ENCODE measurements at regions not wholly inside any gene's neighbourhood (a gene's known extent, or its start where the extent isn't known, plus 50 kb on each side); places are given as distances from the start of the nearest gene placed in this dataset.
"Not testable (repeated sequence)": the region's sequence is repeated elsewhere in the genome, so short reads cannot be mapped to it uniquely, and the experiment has no call there.

DNA sequence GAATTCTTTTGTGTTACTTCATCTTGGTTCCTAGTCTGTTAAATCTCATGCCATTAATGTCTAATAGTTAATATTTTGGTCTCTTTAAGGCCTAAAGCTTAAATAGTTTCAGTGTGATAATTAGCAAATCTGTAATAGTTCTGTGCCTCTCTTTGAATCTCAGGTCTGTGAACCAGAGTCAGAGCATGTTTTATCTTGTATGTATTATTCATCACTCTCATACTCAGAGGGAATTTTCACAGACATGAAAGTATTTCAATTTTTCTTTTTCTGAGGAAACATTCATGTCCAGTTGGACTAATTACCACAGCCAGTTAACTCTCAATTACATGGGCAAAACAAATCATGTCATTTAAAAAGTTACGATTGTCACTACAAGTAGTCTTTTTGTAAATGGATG, 931.9 kb upstream of the SLC39A10 start:
- DNase-seq (ENCODE audit: low read depth in 3 of 3, low spot score in 2 of 3), result no peak

DNA sequence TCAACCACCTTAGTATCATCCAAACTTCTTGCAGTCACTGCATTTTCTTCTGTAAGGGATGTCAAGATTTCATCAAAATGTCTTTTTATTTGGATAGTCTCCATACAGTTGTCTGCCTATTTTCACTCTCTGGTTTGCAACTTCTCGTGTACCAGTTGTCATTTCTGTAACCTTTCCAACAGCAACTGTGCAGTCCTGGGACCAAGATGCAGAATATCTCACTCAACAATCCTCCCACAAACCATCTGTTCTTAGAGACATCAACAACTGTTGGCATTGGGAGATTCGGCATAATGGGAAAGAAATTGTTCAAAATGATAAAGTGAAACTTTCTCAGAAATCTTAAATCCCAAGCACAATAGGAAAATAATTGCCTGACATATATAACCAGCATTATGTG, 933.6 kb upstream of the SLC39A10 start:
- no peak for DNase-seq (ENCODE audit: low read depth in 3 of 3, low spot score in 2 of 3)

DNA sequence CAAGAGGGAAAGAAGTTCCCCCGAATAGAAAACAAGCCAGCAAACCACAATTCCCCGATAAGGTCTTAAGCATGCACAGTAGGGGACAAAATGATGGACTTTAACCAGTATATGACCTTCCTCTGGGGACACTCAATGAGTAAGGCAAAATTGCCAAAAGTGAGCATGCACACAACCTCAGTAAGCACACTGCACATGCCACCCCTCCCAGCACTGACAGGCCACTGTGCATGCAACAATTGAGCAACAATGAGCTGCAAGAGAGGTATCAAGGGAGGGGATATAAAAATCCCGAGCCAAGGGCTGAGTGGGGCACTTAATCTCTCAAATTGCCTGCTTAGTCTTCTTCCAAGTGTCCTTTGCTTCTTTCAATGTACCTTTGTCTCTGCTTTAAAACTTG, 935.8 kb upstream of the SLC39A10 start:
- DNase-seq (ENCODE audit: low read depth in 3 of 3, low spot score in 2 of 3), result no peak

DNA sequence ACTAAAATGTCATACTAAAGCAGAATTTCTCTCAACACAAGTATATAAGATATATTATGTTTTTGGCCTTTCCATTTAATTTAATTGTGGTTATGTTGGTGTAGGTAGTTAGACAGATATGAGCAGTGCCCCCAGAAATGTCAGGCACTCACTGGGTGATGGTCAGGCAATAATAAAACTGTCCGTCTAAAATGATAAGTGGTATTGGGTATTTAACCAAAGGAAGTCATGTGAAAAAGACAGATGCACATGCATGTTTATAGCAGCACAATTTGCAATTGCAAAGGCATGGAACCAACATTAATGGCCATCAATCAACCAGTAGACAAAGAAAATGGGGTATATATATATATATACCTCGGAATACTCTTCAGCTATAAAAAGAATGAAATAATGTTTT, 936.6 kb upstream of the SLC39A10 start:
- DNase-seq (ENCODE audit: low read depth in 3 of 3, low spot score in 2 of 3), result no peak

DNA sequence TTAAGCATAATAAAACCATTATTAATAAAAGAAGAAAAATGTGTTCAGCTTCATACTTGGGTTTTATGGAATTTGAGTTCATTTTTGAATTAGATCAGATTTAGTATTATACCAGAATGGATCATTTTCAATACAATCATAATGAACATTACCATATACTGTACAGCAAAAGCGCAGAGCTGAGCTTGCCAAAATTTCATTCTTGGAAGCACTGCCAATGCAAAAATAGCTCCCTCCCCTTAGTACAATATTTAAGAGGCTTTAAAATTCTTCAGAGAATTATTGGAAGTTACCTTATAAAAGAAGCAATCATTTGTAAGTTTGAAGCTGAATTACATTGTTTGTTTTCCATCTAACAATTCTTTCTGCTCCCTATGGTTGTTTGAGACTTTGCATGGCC, 938.1 kb upstream of the SLC39A10 start:
- DNase-seq (ENCODE audit: low read depth in 3 of 3, low spot score in 2 of 3), result no peak

DNA sequence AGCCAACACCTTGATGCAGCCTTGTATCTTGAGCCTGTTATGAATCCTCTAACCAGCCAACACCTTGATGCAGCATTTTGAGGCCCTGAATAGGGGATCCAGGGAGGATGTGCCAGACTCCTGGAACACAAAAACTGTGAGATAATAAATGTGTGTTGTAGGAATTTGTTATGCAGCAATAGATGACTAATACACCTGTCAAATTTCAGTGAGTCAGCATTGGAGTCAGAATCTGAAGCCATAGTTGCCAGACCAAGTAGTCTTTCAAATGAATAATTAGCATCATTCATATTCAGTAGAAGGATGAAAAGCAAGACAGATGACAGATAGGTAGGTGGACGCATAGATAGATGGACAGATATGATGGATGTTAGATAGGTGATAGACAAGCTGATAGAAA, 942.5 kb upstream of the SLC39A10 start:
- no peak for DNase-seq (ENCODE audit: low read depth in 3 of 3, low spot score in 2 of 3)

DNA sequence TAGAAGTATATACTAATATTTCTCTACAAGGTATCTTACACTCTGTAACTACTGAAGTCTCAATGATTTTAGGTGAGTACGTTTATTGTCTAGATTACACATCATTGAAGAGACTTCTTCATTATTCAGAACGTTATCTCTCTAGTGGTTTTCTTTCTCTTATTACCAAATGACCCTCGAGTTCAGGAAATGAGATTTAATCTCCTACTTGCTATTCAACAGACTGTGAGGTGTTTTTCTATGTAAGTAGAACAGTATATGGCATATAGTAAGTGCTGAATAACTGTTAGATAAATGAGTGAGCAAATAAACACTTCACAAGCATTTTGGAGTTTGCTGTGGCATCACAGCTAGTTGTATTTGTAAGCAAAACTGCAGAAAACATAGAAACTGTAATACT, 947.2 kb upstream of the SLC39A10 start:
- no peak for DNase-seq (ENCODE audit: low read depth in 3 of 3, low spot score in 2 of 3)

DNA sequence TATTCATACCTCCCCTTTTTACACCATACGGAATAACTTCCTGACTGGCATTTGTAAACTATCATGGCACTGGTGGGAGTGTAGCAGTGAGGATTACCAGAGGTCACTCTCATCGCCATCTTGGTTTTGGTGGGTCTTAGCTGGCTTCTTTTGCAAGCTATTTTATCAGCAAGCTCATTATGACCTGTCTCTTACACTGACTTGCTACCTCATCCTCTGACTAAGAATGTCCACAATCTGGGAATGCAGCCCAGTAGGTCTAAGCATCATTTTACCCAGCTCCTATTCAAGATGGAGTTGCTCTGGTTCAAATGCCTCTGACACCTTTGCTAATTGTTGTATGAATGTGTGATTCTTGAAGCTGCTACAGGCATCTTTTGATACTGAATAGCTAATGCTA, 950.8 kb upstream of the SLC39A10 start:
- DNase-seq (ENCODE audit: low read depth in 3 of 3, low spot score in 2 of 3), result no peak

DNA sequence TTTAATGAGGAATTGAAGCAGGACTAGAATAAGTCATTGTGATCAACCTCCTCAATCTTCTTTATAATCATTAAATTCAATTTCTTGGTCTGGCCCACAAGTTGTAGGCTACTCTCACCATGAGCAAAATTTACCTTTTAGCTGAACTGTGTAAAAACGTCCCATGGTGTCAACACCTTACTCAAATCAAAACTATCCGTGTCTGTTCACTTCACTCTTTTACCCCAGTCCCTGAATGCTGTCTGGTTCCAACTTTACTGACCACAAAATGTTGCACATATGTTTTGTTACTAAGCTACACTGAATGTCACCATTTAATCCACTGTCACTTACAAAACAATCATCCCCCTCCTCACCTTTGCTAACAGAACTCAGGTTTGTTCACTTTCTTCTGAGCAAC, 951.6 kb upstream of the SLC39A10 start:
- DNase-seq (ENCODE audit: low read depth in 3 of 3, low spot score in 2 of 3), result no peak

DNA sequence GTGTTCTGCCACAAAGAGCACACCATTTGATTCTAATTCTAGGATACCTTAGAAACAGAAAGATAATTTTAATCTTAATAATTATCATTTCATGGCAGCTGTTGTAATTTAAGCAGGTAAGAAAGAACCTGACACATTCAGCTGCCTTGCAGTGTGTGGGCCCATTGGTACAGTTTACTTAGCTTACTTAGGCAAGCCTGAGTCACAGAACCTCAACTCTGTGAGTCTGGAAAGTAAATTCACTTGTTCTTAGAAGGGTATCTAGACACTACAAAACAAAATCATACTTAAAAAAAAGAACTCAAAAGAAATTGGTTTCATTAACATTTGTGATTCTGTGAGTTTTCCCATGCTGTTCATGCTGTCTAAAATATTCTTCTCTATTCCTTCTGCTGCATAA, 956.3 kb upstream of the SLC39A10 start:
- no peak for DNase-seq (ENCODE audit: low read depth in 3 of 3, low spot score in 2 of 3)

DNA sequence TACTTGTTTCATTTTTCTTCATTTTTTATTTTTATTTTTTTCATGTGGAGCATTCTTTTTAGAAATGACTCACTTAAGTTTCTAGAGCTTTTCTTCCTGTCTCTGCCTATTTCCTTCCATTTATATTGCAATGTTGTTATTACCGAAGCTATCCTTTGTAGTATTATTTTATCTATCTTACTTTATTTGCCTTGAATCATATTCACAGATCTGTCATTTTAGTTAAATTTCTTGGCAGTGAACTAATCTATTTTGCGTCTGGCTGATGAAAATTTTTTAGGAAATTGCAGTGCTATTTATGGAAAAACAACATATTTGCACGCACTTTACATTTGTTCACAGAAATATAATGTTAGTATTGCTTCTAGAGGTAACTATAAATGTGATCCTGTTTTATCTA, 956.9 kb upstream of the SLC39A10 start:
- DNase-seq (ENCODE audit: low read depth in 3 of 3, low spot score in 2 of 3), result no peak

DNA sequence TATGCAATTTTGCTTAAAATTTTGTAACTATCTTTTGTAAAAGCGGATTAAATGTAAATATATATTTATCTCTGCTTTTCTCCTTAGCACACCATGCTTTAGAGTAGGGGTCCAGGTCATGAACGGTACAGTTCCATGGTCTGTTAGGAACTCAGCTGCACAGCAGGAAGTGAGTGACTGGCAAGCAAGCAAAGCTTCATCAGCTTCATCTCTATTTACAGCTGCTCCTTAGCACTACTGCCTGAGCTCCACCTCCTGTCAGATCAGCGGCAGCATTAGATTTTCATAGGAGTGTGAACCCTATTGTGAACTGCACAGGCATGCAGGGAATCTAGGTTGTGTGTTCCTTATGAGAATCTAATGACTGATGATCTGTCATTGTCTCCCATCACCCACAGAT, 959.0 kb upstream of the SLC39A10 start:
- DNase-seq (ENCODE audit: low read depth in 3 of 3, low spot score in 2 of 3), result no peak

DNA sequence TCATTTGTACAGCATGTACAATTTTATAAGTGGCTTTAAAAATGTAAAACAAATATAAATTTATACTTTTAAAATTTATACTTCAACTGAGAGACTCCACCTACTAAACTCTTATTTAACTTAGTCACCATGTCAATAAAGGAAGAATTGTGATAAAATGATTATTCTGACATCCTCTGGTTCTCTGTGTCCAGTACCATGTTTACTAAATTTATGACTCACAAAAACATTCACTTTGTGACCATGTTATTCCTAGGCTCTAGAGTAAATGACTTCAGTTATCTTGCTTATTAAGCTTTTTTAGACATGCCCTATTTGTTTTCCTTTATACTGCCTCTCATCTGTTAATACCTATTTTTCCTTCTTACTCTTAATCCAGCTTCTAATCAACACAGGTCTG, 959.6 kb upstream of the SLC39A10 start:
- DNase-seq (ENCODE audit: low read depth in 3 of 3, low spot score in 2 of 3), result no peak

DNA sequence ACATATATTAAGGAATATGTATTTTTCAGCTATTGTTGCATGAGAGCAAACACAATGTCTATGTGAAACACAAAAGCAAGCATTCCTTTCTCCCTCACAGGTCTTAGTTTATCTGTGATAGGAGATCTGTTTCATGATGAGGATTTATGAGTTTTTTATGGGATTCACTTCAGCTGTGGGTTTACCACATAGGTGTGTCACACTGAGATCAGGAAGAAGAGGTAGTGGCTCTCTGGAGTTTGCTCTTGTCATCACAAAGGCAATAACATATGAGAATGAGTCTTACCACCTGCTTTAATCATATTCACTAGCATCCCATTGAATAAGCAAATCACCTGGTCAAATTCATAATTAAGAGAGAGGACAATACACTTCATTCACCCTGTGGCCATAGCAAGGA, 960.3 kb upstream of the SLC39A10 start:
- no peak for DNase-seq (ENCODE audit: low read depth in 3 of 3, low spot score in 2 of 3)

DNA sequence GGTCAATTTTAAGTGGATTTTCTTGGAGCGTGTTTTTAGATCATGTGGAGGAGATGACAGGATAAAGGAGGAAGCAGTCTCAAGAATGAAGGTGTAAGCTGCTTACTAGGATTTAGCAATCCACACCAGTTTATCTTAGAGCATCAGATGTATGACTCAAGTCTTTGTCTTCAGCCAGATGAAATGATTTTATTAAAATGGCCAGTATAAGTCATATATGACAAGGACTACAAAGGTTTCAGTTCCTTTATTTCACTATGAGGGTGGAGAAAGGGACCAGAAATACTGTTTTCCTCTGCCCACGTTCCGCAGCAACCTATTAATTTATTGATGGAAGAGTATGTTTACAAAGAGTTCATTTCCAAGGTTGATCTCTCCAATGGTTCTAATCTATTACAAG, 970.5 kb upstream of the SLC39A10 start:
- no peak for DNase-seq (ENCODE audit: low read depth in 3 of 3, low spot score in 2 of 3)

DNA sequence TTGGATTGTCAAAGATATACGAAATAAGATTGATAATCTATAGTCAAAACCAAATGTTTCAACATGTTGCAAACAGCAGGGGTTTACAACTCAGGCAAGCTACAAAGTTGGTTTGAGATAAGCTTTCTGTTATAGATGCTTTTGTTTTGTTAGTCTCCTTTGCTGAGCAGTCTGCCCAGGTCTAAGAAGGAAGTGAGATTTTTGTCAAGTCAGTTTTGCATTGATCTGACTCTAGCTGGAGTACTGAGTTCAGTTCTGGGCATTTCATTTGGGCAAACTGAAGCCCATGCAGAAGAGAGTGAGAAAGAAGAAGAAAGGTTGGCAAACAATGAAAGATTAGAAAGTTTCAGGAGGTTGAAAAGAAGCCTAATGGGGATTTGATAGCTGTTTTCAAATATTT, 983.0 kb upstream of the SLC39A10 start:
- DNase-seq (ENCODE audit: low read depth in 3 of 3, low spot score in 2 of 3), result no peak

DNA sequence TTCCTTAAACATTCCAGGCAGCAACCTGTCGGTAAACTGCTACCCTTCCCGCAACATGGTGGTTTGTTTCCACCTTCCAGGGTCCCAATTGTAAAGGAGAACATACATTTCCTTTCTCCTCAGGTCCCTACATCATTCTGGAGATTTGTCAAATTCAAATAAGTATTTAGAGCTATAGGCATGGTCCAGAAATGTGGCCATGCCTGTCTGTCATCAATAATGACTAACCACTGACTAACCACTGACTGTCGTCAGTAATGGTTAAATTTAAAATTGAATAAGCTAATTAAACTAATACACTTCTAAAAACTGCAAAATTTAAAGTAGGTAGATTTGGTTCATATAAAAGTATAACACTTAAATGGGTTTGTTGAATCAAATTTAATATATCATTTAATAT, 984.0 kb upstream of the SLC39A10 start:
- DNase-seq (ENCODE audit: low read depth in 3 of 3, low spot score in 2 of 3), result no peak

DNA sequence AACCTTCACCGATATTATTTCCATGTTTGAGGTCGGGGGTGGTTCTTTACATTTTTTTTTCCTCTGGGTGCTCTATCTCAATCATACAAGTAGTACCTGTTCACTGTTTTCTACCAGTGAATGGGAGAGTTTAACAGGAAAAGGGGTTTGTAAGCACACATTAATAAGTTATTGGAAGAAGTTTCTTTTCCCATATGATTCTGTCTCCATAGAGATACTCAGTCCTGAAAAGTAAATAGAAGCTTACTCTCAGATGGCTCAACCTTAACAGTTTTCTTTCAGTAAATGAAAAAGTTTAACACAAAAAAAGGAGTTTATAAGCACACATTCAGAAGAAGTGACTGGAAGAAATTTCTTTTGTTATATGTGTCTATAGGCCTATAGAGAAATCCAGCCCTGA, 995.6 kb upstream of the SLC39A10 start:
- DNase-seq (ENCODE audit: low read depth in 3 of 3, low spot score in 2 of 3), result no peak

DNA sequence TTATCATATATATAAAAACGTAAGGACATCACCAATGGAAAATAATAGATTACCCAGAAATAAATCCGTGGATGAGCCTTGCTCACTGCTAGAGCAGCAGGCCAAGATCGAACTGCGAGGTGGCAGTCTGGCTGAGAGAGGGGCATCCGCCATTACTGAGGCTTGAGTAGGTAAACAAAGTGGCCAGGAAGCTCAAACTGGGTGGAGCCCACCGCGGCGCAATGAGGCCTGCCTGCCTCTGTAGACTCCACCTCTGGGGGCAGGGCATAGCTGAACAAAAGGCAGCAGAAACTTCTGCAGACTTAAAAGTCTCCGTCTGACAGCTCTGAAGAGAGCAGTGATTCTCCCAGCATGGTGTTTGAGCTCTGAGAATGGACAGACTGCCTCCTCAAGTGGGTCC, 1018.0 kb upstream of the SLC39A10 start:
- DNase-seq (ENCODE audit: low read depth in 3 of 3, low spot score in 2 of 3), result not testable (repeated sequence)

DNA sequence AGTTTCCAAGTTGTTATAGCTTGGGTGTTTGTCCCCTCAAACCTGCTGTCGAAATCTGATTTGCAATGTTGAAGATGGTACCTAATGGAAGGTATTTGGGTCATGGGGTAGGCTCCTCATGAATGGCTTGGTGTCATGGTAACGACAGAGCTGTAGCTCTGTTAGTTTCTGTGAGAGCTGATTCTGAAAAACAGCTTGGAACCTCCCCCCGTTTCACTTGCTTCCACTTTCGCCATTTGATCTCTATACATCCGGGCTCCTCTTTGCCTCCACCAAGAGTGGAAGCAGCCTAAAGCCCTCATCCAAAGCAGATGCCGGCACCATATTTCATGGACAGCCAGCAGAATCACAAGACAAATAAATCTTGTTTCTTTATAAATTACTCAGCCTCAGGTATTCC, 1035.1 kb upstream of the SLC39A10 start:
- DNase-seq (ENCODE audit: low read depth in 3 of 3, low spot score in 2 of 3), result no peak

DNA sequence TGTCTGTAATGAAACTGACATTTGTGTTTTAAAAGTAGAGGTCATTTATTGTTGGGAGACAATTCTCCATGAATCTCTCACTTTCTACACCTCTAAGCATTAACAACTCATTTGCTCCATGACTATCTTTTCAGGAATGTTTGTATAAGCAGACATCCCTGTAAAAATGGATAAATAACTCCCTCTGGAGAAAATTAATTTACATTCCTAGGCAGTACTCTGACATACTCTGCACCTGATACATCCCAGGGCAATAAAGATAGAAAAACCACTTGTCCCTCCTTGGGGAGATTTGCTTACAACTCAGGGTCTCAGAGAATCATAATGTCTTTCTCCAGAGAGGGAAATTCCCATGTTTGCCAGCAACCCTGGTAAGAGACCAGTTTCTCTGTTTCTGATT, 1037.7 kb upstream of the SLC39A10 start:
- no peak for DNase-seq (ENCODE audit: low read depth in 3 of 3, low spot score in 2 of 3)

DNA sequence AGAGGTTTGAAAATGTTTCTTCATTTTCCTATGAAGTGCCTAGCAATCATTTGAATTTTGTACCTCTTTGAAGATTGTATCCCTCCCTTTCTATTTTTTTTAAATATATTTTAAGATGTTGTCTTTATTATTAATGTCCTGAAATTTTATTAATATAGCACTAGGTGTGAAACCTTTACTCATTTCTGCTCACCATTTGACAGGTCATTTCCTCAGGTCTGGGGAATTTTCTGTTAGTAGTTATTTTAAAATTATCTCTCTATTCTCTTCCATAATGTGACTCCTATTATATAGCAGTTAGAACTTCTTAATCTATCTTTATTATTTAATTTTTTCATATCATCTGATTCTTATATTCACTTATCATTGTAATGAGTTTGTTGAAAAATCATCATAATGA, 1038.6 kb upstream of the SLC39A10 start:
- no peak for DNase-seq (ENCODE audit: low read depth in 3 of 3, low spot score in 2 of 3)

DNA sequence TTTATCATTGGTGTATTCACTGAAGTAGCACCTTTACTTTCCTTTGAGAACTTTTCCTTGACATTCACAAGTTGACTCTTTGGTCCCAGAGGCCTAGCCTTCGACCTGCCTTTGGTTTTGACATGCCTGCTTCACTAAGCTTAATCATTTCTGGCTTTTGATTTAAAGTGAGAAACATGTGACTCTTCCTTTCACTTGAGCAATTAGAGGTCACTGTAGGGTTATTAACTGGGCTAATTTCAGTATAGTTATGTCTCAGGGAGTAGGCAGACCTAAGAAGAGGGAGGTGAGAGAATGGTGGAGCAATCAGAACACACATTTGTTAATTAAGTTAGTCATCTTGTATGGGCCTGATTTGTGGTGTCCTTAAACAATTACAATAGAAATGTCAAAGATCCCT, 1040.7 kb upstream of the SLC39A10 start:
- no peak for DNase-seq (ENCODE audit: low read depth in 3 of 3, low spot score in 2 of 3)

DNA sequence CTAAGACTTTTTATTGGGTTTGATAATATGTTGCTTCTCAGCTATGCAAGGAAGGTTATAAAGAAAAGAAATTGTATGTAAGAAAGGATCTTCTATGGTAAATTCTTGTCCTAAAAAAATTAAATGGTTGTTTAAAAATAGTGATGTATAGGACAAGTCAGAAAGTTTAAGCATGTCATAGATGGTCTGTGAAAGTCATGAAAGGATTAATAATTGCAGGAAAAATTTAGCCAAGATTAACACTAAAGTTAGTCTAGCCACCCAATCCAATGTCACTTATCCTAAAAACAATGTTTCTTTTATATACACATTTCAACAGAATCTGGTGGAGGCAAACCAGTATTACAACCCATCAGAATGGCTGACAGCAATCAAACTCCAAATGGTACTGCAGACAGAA, 1046.7 kb upstream of the SLC39A10 start:
- no peak for DNase-seq (ENCODE audit: low read depth in 3 of 3, low spot score in 2 of 3)
